T-cell (primary cell): ENCODE measurements at regions not wholly inside any gene's neighbourhood (a gene's known extent, or its start where the extent isn't known, plus 50 kb on each side); places are given as distances from the start of the nearest gene placed in this dataset.

Experiments
- ATAC-seq, 4 experiments: fragments of 200-7000 bp in 3 of 4; fragments of 150-1000 bp in 1 of 4; cut with Tn5 transposase; replicated peaks in 1 of 4; 1 replicate in 3 of 4; 2 replicates in 1 of 4; pipeline ENCODE4 v1.10.0; 2021; ENCODE audit warnings: moderate library complexity in 3 of 4, mild to moderate bottlenecking in 2 of 4, moderate number of reproducible peaks in 1 of 4
- CTCF ChIA-PET, 2 donors: fragments of 300-600 bp; sonication (Branson Sonifier 250); formaldehyde crosslinking; loops; one replicate each; lab custom pipeline; 2022; ENCODE audit warnings: antibody characterized with exemption in 2 of 2; lab: Charles Lee
- POLR2A ChIA-PET, 2 donors: fragments of 300-600 bp; sonication (Branson Sonifier 250); formaldehyde crosslinking; loops; one replicate each; lab custom pipeline; 2022; ENCODE audit warnings: antibody characterized with exemption in 2 of 2; lab: Charles Lee
- DNase-seq, 35 experiments: peaks; one replicate each; pipeline versions ENCODE4 v3.0.0 to v3.0.0-alpha.2; 2013 to 2023
- H3K27ac ChIP-seq: one replicate; pipeline ENCODE4 v1.5.1; 2013; ENCODE audit warnings: low read length
- H3K27me3 ChIP-seq, 2 experiments: replicated peaks in 1 of 2; 1 replicate in 1 of 2; 2 replicates in 1 of 2; pipeline versions ENCODE4 v1.6.1 to v1.7.0; 2013; ENCODE audit warnings: low read length in 1 of 2, mixed read lengths in 1 of 2; ENCODE audit not compliant: control insufficient read depth in 2 of 2, insufficient read depth in 2 of 2; ENCODE audit errors: extremely low read depth in 1 of 2
- H3K36me3 ChIP-seq, 2 donors: 1 replicate in 1 of 2; 2 replicates in 1 of 2; pipeline versions ENCODE4 v1.6.1 to v1.7.0; 2013; ENCODE audit warnings: low read length in 1 of 2; ENCODE audit not compliant: control insufficient read depth in 2 of 2, insufficient read depth in 1 of 2; ENCODE audit errors: extremely low read depth in 1 of 2
- H3K4me1 ChIP-seq, 2 experiments: 1 replicate in 1 of 2; 2 replicates in 1 of 2; pipeline versions ENCODE4 v1.6.1 to v1.7.0; 2013; ENCODE audit warnings: low read length in 2 of 2, mixed read lengths in 1 of 2; ENCODE audit not compliant: insufficient read depth in 2 of 2, control insufficient read depth in 1 of 2; ENCODE audit errors: extremely low read depth in 1 of 2
- H3K4me3 ChIP-seq, 2 donors: 1 replicate in 1 of 2; 2 replicates in 1 of 2; pipeline versions ENCODE4 v1.5.1 to v1.7.0; 2013; ENCODE audit warnings: mild to moderate bottlenecking in 2 of 2, low read length in 1 of 2, moderate library complexity in 1 of 2; ENCODE audit not compliant: control insufficient read depth in 1 of 2; ENCODE audit errors: extremely low read depth in 1 of 2
- H3K9me3 ChIP-seq: 2 replicates; pipeline ENCODE4 v1.7.0; 2013
- H3K27ac Mint-ChIP-seq, 2 donors: one replicate each; pipeline ENCODE4 v1.8.0; 2020 to 2021; ENCODE audit warnings: mild to moderate bottlenecking in 2 of 2, mixed read lengths in 2 of 2
- H3K27me3 Mint-ChIP-seq, 2 donors: one replicate each; pipeline ENCODE4 v1.8.0; 2021 to 2022; ENCODE audit warnings: mixed read lengths in 2 of 2
- H3K36me3 Mint-ChIP-seq: one replicate; pipeline ENCODE4 v1.8.0; 2021; ENCODE audit warnings: mixed read lengths
- H3K4me1 Mint-ChIP-seq, 3 donors: one replicate each; pipeline ENCODE4 v1.8.0; 2020 to 2022; ENCODE audit warnings: mixed read lengths in 3 of 3, mild to moderate bottlenecking in 1 of 3
- H3K4me3 Mint-ChIP-seq, 3 donors: one replicate each; pipeline ENCODE4 v1.8.0; 2020 to 2022; ENCODE audit warnings: mild to moderate bottlenecking in 3 of 3, mixed read lengths in 3 of 3, moderate library complexity in 3 of 3
- H3K9me3 Mint-ChIP-seq, 3 donors: one replicate each; pipeline ENCODE4 v1.8.0; 2020 to 2022; ENCODE audit warnings: mixed read lengths in 3 of 3
- WGBS: methylation state at CpG from one replicate; pipeline ENCODE4 v1.1.5; 2013; ENCODE audit warnings: missing lambda C conversion rate; ENCODE audit not compliant: insufficient coverage; 5-methylcytosine and 5-hydroxymethylcytosine counted together

GRCh38 chr7:98556288-98556687 is 60.8 kb upstream of the NPTX2 start:
- Mint-ChIP-seq H3K36me3 (no peaks in the 10 kb centered on the region), H3K27me3 (peaks cover 2 to 4% of the 10 kb centered on the region in 2 donors), H3K27ac (no peak overlapping the region), H3K4me3 (no peak overlapping the region), H3K4me1 (no peaks in the 10 kb centered on the region), H3K9me3 (peaks cover 4 to 20% (median 11%) of the 10 kb centered on the region in 3 donors)
- 89% methylated on average over 12 of the region's 12 CpGs for WGBS
- Histone ChIP-seq H3K36me3 (no peaks in the 10 kb centered on the region), H3K4me1 (no peaks in the 10 kb centered on the region), H3K9me3 (no peaks in the 10 kb centered on the region), H3K27ac (no peak overlapping the region), H3K27me3 (peaks cover 0 to 5% of the 10 kb centered on the region in 2 experiments), H3K4me3 (no peak overlapping the region)
- CTCF ChIA-PET: no interaction called here
- POLR2A ChIA-PET: no interaction called here
- DNase-seq: no peak
- ATAC-seq: no peak

- Mint-ChIP-seq H3K9me3 (peaks cover 4 to 20% (median 11%) of the 10 kb centered on the region in 3 donors), H3K27me3 (peaks cover 2 to 4% of the 10 kb centered on the region in 2 donors), H3K4me1 (no peaks in the 10 kb centered on the region), H3K4me3 (no peak overlapping the region), H3K36me3 (no peaks in the 10 kb centered on the region), H3K27ac (no peak overlapping the region)
- DNase-seq (no peak), ATAC-seq (no peak)
- Histone ChIP-seq H3K4me1 (no peaks in the 10 kb centered on the region), H3K27me3 (peaks cover 0 to 5% of the 10 kb centered on the region in 2 experiments), H3K4me3 (no peak overlapping the region), H3K9me3 (no peaks in the 10 kb centered on the region), H3K27ac (no peak overlapping the region), H3K36me3 (no peaks in the 10 kb centered on the region)
- ChIA-PET CTCF (no interaction called here), POLR2A (no interaction called here)
- no CpG with 5 or more reads among the region's 3 CpGs for WGBS
Observed at GRCh38 chr7:98555403-98555802, 61.7 kb upstream of the NPTX2 start.

GRCh38 chr7:98553666-98554065 is 63.4 kb upstream of the NPTX2 start:
- POLR2A ChIA-PET: no interaction called here

GRCh38 chr7:98551611-98552273 is 65.3 kb upstream of the NPTX2 start:
- no peak overlapping the region for H3K27ac Mint-ChIP-seq
- ChIA-PET CTCF (no interaction called here), POLR2A (no interaction called here)
- Histone ChIP-seq H3K4me1 (no peaks in the 10 kb centered on the region), H3K4me3 (no peak overlapping the region), H3K9me3 (no peaks in the 10 kb centered on the region), H3K27ac (no peak overlapping the region), H3K27me3 (peaks cover 0 to 7% of the 10 kb centered on the region in 2 experiments), H3K36me3 (no peaks in the 10 kb centered on the region)
- no peaks in the 10 kb centered on the region for H3K36me3 Mint-ChIP-seq
- peaks cover 4% of the 10 kb centered on the region in 2 donors for H3K27me3 Mint-ChIP-seq
- no peak overlapping the region for H3K4me3 Mint-ChIP-seq
- no peak for DNase-seq
- 83% methylated on average over 2 of the region's 9 CpGs for WGBS
- H3K4me1 Mint-ChIP-seq: no peaks in the 10 kb centered on the region
- H3K9me3 Mint-ChIP-seq: peaks cover 11 to 20% (median 11%) of the 10 kb centered on the region in 3 donors
- ATAC-seq: no peak

More at GRCh38 chr7:98553666-98554065, 63.4 kb upstream of the NPTX2 start:
- Mint-ChIP-seq H3K36me3 (no peaks in the 10 kb centered on the region), H3K9me3 (peaks cover under 1 to 20% (median 11%) of the 10 kb centered on the region in 3 donors), H3K27ac (no peak overlapping the region), H3K27me3 (peaks cover 2 to 4% of the 10 kb centered on the region in 2 donors), H3K4me3 (no peak overlapping the region), H3K4me1 (no peaks in the 10 kb centered on the region)
- CTCF ChIA-PET: no interaction called here
- WGBS: 94% methylated on average over 2 of the region's 7 CpGs
- DNase-seq (no peak), ATAC-seq (no peak)
- Histone ChIP-seq H3K9me3 (no peaks in the 10 kb centered on the region), H3K36me3 (no peaks in the 10 kb centered on the region), H3K4me1 (no peaks in the 10 kb centered on the region), H3K4me3 (no peak overlapping the region), H3K27ac (no peak overlapping the region), H3K27me3 (peaks cover 0 to 8% of the 10 kb centered on the region in 2 experiments)

- WGBS: 81% methylated on average over 6 of the region's 6 CpGs
- no peaks in the 10 kb centered on the region for H3K36me3 ChIP-seq
- Mint-ChIP-seq H3K27me3 (peaks cover 2 to 4% of the 10 kb centered on the region in 2 donors), H3K9me3 (peaks cover 11 to 15% (median 11%) of the 10 kb centered on the region in 3 donors), H3K27ac (no peak overlapping the region), H3K4me3 (no peak overlapping the region), H3K4me1 (no peaks in the 10 kb centered on the region), H3K36me3 (no peaks in the 10 kb centered on the region)
- no peak for ATAC-seq
- ChIA-PET CTCF (no interaction called here), POLR2A (no interaction called here)
- no peaks in the 10 kb centered on the region for H3K9me3 ChIP-seq
- H3K27ac ChIP-seq: no peak overlapping the region
- H3K4me3 ChIP-seq: no peak overlapping the region
- H3K4me1 ChIP-seq: no peaks in the 10 kb centered on the region
- H3K27me3 ChIP-seq: peaks cover 0 to 5% of the 10 kb centered on the region in 2 experiments
- DNase-seq: no peak
Observed at GRCh38 chr7:98548971-98549370, 68.1 kb upstream of the NPTX2 start.

- Histone ChIP-seq H3K27ac (no peak overlapping the region), H3K36me3 (no peaks in the 10 kb centered on the region), H3K4me3 (no peak overlapping the region), H3K4me1 (no peaks in the 10 kb centered on the region), H3K27me3 (peaks cover 0 to 9% of the 10 kb centered on the region in 2 experiments), H3K9me3 (no peaks in the 10 kb centered on the region)
- no peak overlapping the region for H3K27ac Mint-ChIP-seq
- WGBS: 87% methylated on average over 2 of the region's 2 CpGs
- POLR2A ChIA-PET: no interaction called here
- no peak for DNase-seq
- no peaks in the 10 kb centered on the region for H3K4me1 Mint-ChIP-seq
- H3K9me3 Mint-ChIP-seq: peaks cover 11 to 15% (median 11%) of the 10 kb centered on the region in 3 donors
- peaks cover 2 to 4% of the 10 kb centered on the region in 2 donors for H3K27me3 Mint-ChIP-seq
- CTCF ChIA-PET: no interaction called here
- ATAC-seq: no peak
- no peak overlapping the region for H3K4me3 Mint-ChIP-seq
- H3K36me3 Mint-ChIP-seq: no peaks in the 10 kb centered on the region
Observed at GRCh38 chr7:98548370-98548769, 68.7 kb upstream of the NPTX2 start.
